Lower leg skin (tissue), 3 donors: ENCODE measurements at regions not wholly inside any gene's neighbourhood (a gene's known extent, or its start where the extent isn't known, plus 50 kb on each side); places are given as distances from the start of the nearest gene placed in this dataset.

Source experiments
- CTCF ChIP-seq, 3 donors: fragments of 450-650 bp; IDR thresholded peaks; one replicate each; pipeline ENCODE4 v1.5.1; 2016; ENCODE audit warnings: antibody characterized with exemption in 3 of 3, mild to moderate bottlenecking in 3 of 3, moderate library complexity in 2 of 3
- POLR2A ChIP-seq, 2 donors: fragments of 450-650 bp; IDR thresholded peaks; one replicate each; pipeline ENCODE4 v1.6.1; 2016 to 2017; ENCODE audit warnings: antibody characterized with exemption in 2 of 2, mild to moderate bottlenecking in 1 of 2, moderate library complexity in 1 of 2

GRCh38 chr13:32881074-32881776, 135.0 kb upstream of the KL start:
- TF ChIP-seq POLR2A (IDR thresholded peaks at IDR 0.05) (no peak), CTCF (IDR thresholded peaks at IDR 0.05) (no peak)
